NCI-H748 (cell line): ENCODE measurements at regions not wholly inside any gene's neighbourhood (a gene's known extent, or its start where the extent isn't known, plus 50 kb on each side); places are given as distances from the start of the nearest gene placed in this dataset.
A peak's percentile ranks its signal among the peaks of the same experiment; 100 is the strongest.

Experiments used
- DNase-seq: peaks from one replicate; lab custom pipeline; 2025; ENCODE audit not compliant: unreplicated experiment; lab: John Stamatoyannopoulos, UW

DNA sequence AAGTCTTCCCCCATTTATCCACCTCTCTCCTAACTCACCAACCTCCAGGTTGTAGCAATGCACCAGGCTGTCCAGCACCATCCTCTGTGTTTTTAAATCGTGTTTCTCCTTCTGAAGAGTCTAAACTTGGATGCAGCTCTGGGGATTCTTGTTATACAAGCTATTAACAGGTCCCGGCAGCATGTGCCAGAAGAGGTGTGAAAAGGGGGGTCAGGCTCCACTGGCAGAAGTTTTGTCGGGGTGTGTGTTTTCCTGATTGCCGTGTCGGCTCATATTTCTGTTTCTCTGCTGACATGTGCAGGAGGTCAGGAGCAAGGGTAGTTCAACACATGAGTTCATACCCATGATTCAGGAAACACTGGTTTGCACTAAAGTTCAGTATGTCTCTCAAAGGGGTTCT lies 658.6 kb upstream of the CAMK1G start:
- DNase-seq = no peak

DNA sequence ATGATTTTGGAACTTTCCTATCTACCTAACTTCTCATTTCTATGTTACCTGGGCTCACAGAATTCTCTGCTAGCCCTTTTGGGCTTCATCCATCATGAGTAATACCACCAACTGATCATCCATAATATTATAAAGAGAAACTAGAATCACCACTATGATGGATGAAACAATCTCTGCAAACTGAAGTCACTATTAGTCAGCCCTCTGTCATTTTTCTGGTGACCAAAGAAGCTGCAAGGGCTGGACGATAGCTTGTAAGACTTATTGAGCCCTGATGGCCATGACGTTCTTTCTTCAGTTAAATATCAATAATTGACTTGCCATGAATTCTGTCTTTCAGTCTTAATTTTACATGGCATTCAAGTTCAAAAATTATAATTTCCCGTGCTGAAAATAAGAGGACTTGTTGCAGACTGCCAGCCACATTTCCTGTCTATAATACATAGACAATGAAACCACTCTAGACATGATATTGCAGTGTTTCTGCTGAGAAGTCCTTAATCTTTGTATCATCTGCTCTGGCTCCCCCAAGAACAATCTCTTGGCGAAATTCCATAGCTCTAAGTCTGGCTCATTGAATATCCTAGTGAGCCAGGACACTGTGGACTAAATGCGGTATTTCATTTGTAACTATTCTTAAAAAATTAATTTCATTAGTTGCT lies 655.0 kb upstream of the CAMK1G start:
- DNase-seq = no peak

DNA sequence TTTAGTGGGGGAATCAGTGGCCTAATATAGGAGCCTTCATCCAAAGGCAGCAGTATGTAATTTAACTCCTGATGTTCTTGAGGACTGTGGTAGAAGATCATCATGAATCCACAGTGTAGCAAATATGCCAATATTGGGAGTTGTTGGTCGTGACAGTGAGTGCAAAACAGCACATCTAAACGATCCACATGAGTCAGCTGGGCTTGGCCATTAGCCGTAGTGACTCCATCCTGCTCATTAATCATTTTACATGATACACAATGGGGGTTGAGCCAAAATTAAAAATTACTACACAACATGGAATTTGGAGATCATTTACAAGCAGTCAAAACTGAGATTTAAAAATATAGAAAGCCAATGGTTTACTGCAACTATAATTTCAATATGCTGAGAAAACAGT lies 653.9 kb upstream of the CAMK1G start:
- no peak for DNase-seq

DNA sequence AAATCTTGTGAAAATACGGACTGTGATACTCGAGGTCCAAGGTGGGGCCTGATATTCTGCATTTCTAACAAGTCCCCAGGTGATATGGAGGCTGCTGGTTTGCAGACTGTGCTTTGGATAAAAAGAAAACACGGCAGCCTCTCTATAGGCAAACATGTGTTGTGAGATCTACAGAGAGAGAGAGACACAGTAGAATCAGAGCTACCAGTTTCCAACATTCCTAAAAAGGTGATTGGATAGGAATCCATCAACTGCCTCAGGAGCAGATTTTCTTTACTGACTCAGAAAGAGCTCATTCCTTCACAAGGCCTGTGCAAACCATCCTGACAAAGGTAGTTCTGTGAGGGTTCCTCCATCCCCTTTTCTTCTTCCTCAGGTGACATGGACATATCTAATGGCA lies 651.6 kb upstream of the CAMK1G start:
- DNase-seq = no peak

DNA sequence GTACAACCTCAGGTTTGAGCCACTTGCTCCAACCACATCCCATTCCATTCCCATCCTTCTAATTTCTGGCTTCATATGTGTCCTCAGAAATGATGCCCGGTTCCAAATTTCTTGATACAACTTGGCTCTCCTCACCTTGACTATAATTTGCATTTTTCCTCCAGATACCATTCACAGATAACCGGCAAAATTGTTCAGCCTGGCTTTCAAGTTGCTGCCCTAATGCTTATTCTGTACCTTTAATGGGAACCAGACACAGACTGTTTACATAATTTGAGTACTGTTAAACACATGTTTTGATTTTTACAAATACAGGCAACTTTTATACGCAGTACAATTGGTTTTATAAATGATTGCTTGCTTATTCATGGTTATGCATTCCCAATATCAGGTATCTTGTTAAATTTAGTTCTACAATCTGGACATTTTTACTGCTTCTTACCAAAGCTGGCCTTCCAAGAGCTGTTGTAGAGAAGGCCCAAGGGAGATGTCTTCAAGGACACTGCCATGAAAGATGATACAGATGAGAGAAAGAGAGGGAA lies 649.5 kb upstream of the CAMK1G start:
- DNase-seq = no peak

DNA sequence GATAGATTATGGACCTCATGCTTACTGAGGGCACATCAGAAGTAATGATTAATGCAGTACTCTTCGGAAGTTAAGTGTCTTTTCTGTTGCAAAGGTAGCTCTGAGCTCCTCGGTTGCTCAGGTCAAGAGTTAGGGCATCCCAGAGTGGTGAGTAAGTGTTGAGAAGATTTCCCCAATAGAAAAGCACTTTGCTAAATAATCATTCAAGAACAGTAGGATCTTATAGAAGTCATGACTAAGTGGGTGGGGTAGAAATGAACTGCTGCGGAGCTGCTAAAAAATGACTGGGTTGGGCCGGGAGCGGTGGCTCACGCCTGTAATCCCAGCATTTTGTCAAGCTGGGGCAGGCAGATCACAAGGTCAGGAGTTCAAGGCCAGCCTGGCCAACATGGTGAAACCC lies 648.6 kb upstream of the CAMK1G start:
- DNase-seq = no peak

DNA sequence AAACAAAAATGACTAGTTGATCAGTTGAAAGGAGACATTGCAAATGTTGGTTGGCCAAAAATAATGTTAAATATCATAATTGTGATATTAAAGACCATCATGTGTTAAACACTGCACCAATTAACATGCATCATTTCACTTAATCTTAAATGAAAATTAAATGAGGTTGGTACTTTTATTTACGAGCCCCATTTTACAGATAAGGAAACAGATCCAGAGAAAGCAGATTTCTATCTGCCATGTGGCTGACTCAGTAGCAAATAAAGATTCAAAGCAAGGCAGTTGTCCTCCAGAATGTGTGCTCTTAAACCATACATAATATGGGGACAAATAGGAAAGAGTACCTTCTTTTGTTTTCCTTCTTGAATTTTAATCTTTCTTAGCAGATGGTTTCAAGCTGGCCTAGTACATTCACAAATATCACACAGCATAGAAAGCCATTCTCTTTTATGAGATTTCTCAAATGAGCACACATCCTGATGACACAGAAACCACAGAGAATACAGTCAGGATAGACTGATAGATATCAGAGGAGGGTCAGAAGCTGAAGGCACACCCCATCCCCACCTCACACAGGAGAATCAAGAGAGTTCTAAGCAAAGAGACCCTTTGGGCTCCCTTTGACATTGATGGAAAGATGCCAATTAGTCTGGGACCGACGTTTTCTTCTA lies 647.9 kb upstream of the CAMK1G start:
- DNase-seq = no peak

DNA sequence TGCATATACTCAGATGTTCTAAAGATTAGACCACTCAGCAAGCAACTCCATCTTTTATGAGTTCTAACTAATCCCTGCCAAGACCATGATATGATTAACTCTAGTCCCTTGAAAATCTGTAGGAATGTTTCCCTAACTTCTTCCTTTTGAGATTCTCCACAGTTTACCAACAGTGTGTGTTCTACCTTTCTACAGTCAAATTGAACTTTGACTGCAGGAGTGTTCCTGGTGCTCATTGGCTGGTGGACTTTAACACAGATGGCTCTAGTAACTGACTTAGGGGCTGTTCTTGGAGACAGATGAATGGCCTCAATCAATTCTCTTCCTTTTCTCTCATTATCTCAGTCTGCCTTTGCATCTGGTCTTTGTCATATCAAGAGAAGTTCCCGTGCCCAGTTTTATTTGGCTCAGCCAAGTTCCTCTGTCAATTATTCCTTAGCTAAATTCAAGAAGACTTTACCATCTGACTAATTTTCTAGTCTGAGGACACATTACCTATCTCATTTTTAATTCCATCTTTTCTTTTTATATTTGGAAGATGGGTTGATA lies 643.9 kb upstream of the CAMK1G start:
- DNase-seq = no peak

DNA sequence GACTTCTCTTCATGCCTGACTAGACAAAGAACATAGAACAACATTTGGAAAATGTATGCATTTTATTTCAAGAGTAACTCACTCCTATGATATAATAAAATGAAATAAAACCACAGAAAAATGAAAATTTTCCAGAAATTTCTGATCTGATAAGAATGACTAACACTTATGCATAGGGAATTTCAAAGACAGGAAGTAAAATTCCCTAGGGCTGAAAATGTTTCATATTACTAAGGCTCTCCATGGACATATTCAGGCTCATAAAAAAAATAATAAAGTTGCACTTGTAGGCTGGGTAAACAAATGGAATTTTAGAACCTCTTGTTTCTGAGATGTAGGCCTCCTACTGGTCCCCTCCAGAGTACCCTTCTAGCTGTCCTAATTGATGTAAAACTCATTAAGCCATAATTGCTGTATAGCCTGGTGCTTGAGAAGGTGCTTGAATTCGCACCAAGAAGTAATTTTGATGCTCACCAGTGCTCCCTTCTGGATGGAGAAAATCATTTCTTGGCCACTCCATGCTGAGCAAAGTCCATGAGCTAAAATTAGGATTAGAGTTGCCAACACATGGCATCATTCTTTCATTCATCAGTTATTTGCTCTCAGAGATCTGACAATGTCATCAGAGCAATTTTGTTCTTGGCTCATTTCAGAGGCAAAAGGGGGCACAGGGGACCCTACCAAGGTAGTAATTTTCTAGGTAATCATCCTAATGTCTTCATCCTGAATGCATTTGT lies 641.0 kb upstream of the CAMK1G start:
- DNase-seq = peak; percentile 70

DNA sequence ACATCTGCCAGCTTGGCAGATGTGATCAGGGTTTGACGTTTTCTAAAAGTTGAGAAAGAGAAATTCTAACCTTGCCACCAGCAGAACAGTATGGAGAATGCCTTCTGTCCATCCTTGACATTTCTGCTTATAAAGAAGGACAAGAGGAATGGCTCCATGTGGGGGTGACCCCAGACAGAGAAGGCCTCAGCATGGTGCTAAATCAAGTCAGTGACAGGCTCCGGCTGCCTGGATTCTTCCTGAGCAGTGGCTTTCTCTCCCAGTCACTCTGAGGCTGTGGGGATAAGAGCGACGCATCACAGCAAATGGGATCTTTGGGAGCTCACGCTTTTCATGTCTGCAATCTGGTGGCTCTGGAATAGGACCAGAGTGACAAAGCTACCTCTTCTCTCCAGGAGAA lies 640.2 kb upstream of the CAMK1G start:
- no peak for DNase-seq

DNA sequence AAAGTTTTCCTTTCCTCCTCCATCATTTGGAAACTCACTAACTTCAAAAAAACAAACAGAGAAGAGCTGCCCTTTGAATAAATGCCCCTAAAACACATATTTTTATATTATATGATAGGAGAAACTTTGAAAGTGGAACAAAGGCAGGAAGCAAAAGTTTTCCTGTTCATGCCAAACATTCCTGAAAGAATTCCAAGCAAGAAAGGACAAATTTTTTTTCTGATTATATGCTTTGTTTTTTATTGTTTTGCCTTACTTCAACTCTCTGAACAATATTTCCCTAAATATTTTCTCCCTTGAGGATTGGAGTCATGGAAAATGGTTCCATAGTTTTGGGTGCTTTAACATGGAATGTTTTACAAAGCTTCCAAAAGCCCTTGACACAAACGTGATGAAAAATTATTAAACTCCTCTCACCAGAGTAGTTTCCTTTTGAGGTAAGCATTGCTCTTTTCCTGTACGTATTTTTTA lies 638.5 kb upstream of the CAMK1G start:
- DNase-seq = no peak

DNA sequence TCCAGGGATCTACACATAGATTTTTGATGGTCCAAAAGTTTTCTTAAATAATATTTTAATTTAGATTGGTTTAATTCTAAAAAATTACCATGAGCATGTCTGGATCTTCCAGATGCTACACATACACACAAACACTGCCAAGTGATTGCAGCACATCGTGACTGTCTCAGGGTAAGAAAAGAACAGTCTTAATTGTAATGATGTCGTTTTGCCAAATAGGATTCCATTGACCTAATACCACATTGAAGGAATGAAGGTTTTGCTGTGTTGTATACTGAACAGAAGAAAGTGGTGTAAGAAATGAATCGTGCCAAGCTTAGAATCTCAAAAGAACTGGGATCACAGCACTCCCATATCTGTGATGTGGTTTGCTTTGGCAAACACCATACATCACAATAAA lies 633.3 kb upstream of the CAMK1G start:
- no peak for DNase-seq

DNA sequence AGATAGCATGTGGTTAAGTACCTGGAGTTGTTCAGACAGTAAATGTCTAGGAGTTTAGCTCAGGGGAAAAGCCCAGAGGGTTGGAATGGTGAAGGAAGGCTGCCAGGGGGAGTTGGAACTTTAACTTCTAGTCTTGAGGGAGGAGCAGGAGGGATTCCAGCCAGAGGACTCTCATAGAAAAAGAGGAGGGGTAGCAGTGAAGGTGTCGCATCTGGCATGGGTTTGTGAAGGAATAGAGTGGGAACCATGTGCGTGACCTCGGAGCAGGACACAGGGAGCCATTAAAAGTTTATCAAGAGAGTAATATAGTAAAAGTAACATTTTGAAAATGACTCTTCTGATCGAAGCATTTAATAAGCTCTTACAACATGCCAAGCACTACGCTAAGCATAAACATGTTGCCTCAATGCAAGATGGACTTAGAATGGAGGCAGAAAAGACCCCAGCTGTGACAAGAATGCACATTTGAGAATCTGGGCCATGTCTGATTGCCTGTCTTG lies 632.4 kb upstream of the CAMK1G start:
- no peak for DNase-seq

DNA sequence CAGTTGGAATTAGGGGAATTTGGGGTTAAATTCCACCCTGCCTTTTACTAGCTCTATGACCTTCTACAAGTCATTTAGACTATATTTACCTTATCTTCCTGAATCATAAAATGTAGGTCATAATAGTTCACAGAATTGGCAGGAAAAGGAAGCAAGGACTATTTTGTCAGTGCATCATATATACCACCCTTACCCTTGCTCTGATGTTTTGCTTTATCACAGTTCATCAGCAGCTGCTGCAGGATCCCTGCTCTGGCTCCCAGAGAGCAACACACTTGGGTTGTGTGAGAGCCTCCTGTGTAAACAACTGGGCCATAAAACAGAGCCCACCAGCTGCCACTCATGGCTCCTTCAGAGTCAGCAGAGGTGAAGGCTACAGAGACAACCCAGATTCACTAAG lies 631.6 kb upstream of the CAMK1G start:
- DNase-seq = peak; percentile 87

DNA sequence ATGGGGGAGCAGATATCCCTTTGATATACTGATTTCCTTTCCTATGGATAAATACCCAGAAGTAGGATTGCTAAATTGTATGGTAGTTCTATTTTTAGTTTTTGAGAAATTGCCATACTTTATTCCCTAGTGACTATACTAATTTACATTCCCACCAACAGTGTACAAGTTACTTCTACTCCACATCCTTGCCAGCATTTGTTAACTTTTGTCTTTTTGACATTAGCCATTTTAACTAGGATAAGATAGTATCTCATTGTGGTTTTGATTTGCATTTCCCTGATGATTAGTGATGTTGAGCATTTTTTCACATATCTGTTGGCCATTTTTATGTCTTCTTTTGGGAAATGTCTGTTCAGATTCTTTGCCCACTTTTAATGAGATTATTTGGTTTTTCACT lies 620.6 kb upstream of the CAMK1G start:
- DNase-seq = no peak

DNA sequence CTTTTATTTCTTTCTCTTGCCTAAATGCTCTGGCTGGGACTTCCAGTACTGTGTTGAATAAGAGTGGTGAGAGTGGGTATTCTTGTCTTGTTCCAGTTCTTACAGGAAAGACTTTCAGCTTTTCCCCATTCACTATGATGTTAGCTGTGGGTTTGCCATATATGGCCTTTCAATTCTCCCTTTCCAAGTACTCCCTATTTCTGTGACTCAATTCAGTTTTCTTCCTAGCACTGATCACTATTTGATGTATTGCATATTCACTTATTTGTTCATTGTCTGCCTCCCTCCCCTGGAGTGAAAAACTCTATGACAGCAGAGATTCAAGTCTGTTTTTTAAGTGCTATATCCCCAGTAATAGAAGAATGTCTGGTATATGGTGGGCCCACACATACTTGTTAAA lies 618.2 kb upstream of the CAMK1G start:
- no peak for DNase-seq

DNA sequence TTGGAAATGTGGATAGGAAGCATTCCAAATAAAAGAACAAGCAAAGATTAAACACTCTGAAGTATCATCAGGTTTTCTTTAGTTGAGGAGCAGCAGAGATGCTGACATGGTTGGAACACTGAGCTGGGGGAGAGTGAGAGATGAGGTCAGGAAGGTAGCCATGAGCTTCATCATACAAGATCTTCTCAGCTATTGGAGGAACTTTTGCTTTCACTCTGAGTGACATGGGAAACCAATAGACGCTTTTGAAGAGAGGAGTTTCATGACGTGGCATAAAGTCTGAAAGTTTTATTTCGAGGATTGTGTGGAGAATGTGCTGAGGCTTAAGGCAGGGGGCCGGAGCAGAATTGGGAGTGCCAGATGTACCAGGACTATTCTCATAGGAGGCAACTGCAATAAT lies 616.2 kb upstream of the CAMK1G start:
- no peak for DNase-seq

DNA sequence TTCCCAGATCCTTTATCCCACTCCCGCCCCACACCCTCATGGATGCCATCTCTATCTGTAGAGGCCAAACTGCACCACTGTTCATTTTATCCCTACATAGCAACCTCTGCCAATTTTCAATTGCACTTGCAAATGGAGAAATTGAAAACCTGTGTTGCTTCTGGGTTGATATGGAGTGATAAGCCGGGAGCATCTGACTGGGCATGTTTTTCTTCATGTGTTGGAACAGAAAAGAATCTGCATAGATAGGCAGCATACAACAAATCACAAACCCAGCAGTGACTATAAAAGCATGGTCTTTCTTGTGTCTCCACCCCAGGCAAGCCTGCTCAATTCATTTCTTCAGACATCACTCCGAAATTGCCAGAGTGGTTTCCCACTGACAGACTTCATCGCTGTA lies 608.8 kb upstream of the CAMK1G start:
- no peak for DNase-seq

DNA sequence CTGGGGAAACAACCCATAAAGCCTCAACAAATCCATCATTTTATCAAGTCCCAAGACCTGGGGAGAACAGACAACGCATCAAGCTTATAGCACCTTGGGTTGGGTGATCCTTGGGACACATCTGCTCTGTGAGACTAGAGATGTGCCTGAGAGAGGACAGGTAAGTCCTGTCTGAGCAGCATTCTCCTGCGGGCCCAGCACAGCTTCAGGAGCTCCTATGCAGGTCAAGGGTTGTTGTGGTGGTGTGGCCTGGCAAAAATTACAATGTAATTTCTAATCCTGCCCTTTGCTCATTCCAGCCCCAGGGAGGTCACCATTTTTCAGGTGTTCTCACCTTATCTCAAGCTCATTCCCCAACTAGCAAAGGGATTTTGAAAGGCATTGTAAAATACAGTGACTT lies 608.1 kb upstream of the CAMK1G start:
- no peak for DNase-seq

DNA sequence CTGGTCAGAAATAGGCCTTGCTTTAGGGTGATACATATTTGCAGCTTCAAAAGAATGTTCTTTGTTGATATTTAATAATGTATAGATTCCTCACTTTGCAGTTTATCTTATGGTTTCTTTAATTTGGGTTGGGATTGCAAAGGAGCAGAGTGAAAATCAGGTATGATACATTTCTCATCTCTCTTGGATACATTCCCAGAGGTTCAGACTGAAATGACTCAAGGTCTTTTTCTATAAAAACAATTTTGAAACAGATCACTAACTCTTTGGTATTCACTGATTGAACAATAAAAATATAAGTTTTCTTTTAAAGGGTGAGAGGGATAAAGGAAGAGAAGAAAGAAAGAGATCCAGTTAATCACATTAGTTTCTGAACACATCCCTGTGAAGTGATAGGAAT lies 606.5 kb upstream of the CAMK1G start:
- no peak for DNase-seq

DNA sequence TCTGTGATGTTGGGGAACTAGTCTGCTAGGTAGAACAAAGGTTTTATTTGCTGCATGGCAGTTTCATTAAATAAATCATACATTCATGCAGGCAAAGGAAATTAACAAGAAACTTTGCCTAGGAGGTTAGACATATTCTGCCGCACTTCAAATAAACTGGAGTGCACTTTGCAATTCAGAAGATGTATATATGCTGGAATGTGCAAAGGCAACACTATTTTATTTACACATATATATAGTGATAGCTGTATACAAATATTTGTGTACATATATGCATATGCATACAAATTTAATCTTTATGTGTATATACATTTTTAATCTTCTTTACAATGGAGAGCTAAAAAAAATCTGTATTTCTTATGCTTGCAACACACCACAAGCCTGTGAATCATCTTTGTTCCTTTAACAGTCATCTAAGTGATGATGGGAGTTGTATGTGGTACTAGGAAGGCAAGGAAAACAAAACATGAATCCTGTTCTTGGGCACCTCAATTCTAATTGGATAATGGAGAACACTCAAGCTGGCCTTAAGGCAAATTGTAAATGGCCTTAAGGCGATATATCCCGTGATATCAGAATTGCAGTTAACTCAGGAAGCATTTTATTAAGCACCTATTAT lies 605.8 kb upstream of the CAMK1G start:
- DNase-seq = no peak
